Pons (tissue), 1 donor: ENCODE measurements at regions not wholly inside any gene's neighbourhood (a gene's known extent, or its start where the extent isn't known, plus 50 kb on each side); places are given as distances from the start of the nearest gene placed in this dataset.
"Not testable (repeated sequence)": the region's sequence is repeated elsewhere in the genome, so short reads cannot be mapped to it uniquely, and the experiment has no call there.

Source experiments
- DNase-seq: peaks from one replicate; pipeline ENCODE4 v3.0.0-alpha.2; 2016; ENCODE audit warnings: low spot score

GRCh38 chr4:160485071-160485687, 1382.3 kb downstream of the RAPGEF2 start:
- no peak for DNase-seq

GRCh38 chr4:160492181-160492580, 1389.3 kb downstream of the RAPGEF2 start:
- no peak for DNase-seq

GRCh38 chr4:160493206-160493605, 1390.3 kb downstream of the RAPGEF2 start:
- no peak for DNase-seq

- DNase-seq = no peak
Measured at GRCh38 chr4:160495356-160495755, 1392.5 kb downstream of the RAPGEF2 start.

- DNase-seq = no peak
Measured at GRCh38 chr4:160498211-160498610, 1395.3 kb downstream of the RAPGEF2 start.

- no peak for DNase-seq
Measured at GRCh38 chr4:160505724-160506123, 1402.8 kb downstream of the RAPGEF2 start.

- DNase-seq = no peak
Measured at GRCh38 chr4:160510928-160511327, 1408.0 kb downstream of the RAPGEF2 start.

- DNase-seq = no peak
Measured at GRCh38 chr4:160514126-160514525, 1411.2 kb downstream of the RAPGEF2 start.

- no peak for DNase-seq
Measured at GRCh38 chr4:160523231-160523630, 1420.4 kb downstream of the RAPGEF2 start.

GRCh38 chr4:160537681-160538080, 1434.8 kb downstream of the RAPGEF2 start:
- DNase-seq = no peak

GRCh38 chr4:160546201-160546600, 1443.3 kb downstream of the RAPGEF2 start:
- no peak for DNase-seq

- not testable (repeated sequence) for DNase-seq
Measured at GRCh38 chr4:160549951-160550519, 1447.2 kb downstream of the RAPGEF2 start.

- no peak for DNase-seq
Measured at GRCh38 chr4:160562661-160563060, 1459.8 kb downstream of the RAPGEF2 start.

- DNase-seq = no peak
Measured at GRCh38 chr4:160563552-160564282, 1460.8 kb downstream of the RAPGEF2 start.

GRCh38 chr4:160567634-160568033, 1464.8 kb downstream of the RAPGEF2 start:
- no peak for DNase-seq

GRCh38 chr4:160570271-160570670, 1467.4 kb downstream of the RAPGEF2 start:
- DNase-seq = no peak

- DNase-seq = not testable (repeated sequence)
Measured at GRCh38 chr4:160574272-160574671, 1471.4 kb downstream of the RAPGEF2 start.

GRCh38 chr4:160580581-160580980, 1477.7 kb downstream of the RAPGEF2 start:
- no peak for DNase-seq

- no peak for DNase-seq
Measured at GRCh38 chr4:160592258-160592657, 1489.4 kb downstream of the RAPGEF2 start.

GRCh38 chr4:160595646-160596045, 1492.8 kb downstream of the RAPGEF2 start:
- DNase-seq = no peak

- no peak for DNase-seq
Measured at GRCh38 chr4:160604541-160604940, 1501.7 kb downstream of the RAPGEF2 start.

GRCh38 chr4:160611181-160611580, 1508.3 kb downstream of the RAPGEF2 start:
- DNase-seq = no peak

- no peak for DNase-seq
Measured at GRCh38 chr4:160631044-160631443, 1528.2 kb downstream of the RAPGEF2 start.
